HFFc6 (cell line): ENCODE measurements at regions not wholly inside any gene's neighbourhood (a gene's known extent, or its start where the extent isn't known, plus 50 kb on each side); places are given as distances from the start of the nearest gene placed in this dataset.

Source experiments
- DNase-seq: peaks from one replicate; pipeline ENCODE4 v3.0.0-alpha.2; 2018
- H3K27ac Mint-ChIP-seq: 2 replicates; pipeline ENCODE4 v1.8.0; 2020; ENCODE audit warnings: mild to moderate bottlenecking, mixed read lengths
- H3K27me3 Mint-ChIP-seq: 2 replicates; pipeline ENCODE4 v1.8.0; 2021; ENCODE audit warnings: mild to moderate bottlenecking, moderate library complexity, mixed read lengths; ENCODE audit not compliant: insufficient read depth
- H3K36me3 Mint-ChIP-seq: 2 replicates; pipeline ENCODE4 v1.8.0; 2021; ENCODE audit warnings: low read depth, mixed read lengths
- H3K4me1 Mint-ChIP-seq: 2 replicates; pipeline ENCODE4 v1.8.0; 2020; ENCODE audit warnings: low read depth, mixed read lengths
- H3K4me3 Mint-ChIP-seq: 2 replicates; pipeline ENCODE4 v1.8.0; 2020; ENCODE audit warnings: mild to moderate bottlenecking, moderate library complexity, mixed read lengths
- H3K9me3 Mint-ChIP-seq: 2 replicates; pipeline ENCODE4 v1.8.0; 2020; ENCODE audit warnings: mild to moderate bottlenecking, mixed read lengths
- CTCF ChIP-seq: fragments of 200-600 bp; sonication (generic); IDR thresholded peaks from 2 replicates; pipeline ENCODE4 v1.5.0; 2021; ENCODE audit warnings: antibody characterized with exemption, mild to moderate bottlenecking

GRCh38 chr5:68965926-68966325 lies 127.9 kb upstream of the SLC30A5 start:
- DNase-seq = no peak
- Mint-ChIP-seq H3K4me3 (no peak overlapping the region), H3K9me3 (no peaks in the 10 kb centered on the region), H3K27ac (no peak overlapping the region), H3K27me3 (peaks cover 19% of the 10 kb centered on the region), H3K4me1 (peaks cover 11% of the 10 kb centered on the region), H3K36me3 (no peaks in the 10 kb centered on the region)
- no peak for TF ChIP-seq CTCF

GRCh38 chr5:68966596-68966995 lies 127.2 kb upstream of the SLC30A5 start:
- Mint-ChIP-seq H3K4me3 (no peak overlapping the region), H3K27me3 (peaks cover 21% of the 10 kb centered on the region), H3K36me3 (no peaks in the 10 kb centered on the region), H3K27ac (no peak overlapping the region), H3K9me3 (no peaks in the 10 kb centered on the region), H3K4me1 (peaks cover 11% of the 10 kb centered on the region)
- TF ChIP-seq CTCF = no peak
- no peak for DNase-seq

- H3K36me3 Mint-ChIP-seq = no peaks in the 10 kb centered on the region
- H3K4me3 Mint-ChIP-seq = no peak overlapping the region
- H3K27ac Mint-ChIP-seq = no peak overlapping the region
- TF ChIP-seq CTCF = no peak
- H3K4me1 Mint-ChIP-seq = peaks cover under 1% of the 10 kb centered on the region
- no peaks in the 10 kb centered on the region for H3K9me3 Mint-ChIP-seq
- DNase-seq = no peak
- peaks cover 21% of the 10 kb centered on the region for H3K27me3 Mint-ChIP-seq
Observed at GRCh38 chr5:68968429-68968828, 125.4 kb upstream of the SLC30A5 start.

- no peak for DNase-seq
Observed at GRCh38 chr5:68970617-68971016, 123.2 kb upstream of the SLC30A5 start.

GRCh38 chr5:68973696-68974095 lies 120.1 kb upstream of the SLC30A5 start:
- TF ChIP-seq CTCF = no peak
- H3K4me1 Mint-ChIP-seq = no peaks in the 10 kb centered on the region
- no peak overlapping the region for H3K27ac Mint-ChIP-seq
- DNase-seq = no peak
- H3K4me3 Mint-ChIP-seq = no peak overlapping the region
- peaks cover 23% of the 10 kb centered on the region for H3K27me3 Mint-ChIP-seq
- no peaks in the 10 kb centered on the region for H3K36me3 Mint-ChIP-seq
- peaks cover 11% of the 10 kb centered on the region; the same call in 1 of the 2 replicates for H3K9me3 Mint-ChIP-seq

More at GRCh38 chr5:68970617-68971016, 123.2 kb upstream of the SLC30A5 start:
- H3K27ac Mint-ChIP-seq = no peak overlapping the region
- no peaks in the 10 kb centered on the region for H3K36me3 Mint-ChIP-seq
- TF ChIP-seq CTCF = no peak
- peaks cover 2% of the 10 kb centered on the region; the same call in 1 of the 2 replicates for H3K9me3 Mint-ChIP-seq
- H3K27me3 Mint-ChIP-seq = peaks cover 26% of the 10 kb centered on the region
- no peak overlapping the region for H3K4me3 Mint-ChIP-seq
- no peaks in the 10 kb centered on the region for H3K4me1 Mint-ChIP-seq

GRCh38 chr5:68983043-68983442 lies 110.8 kb upstream of the SLC30A5 start:
- H3K27ac Mint-ChIP-seq = no peak overlapping the region
- H3K4me3 Mint-ChIP-seq = no peak overlapping the region
- H3K36me3 Mint-ChIP-seq = no peaks in the 10 kb centered on the region
- DNase-seq = no peak
- peaks cover 3% of the 10 kb centered on the region; the same call in 1 of the 2 replicates for H3K27me3 Mint-ChIP-seq
- H3K9me3 Mint-ChIP-seq = no peaks in the 10 kb centered on the region
- TF ChIP-seq CTCF = no peak
- H3K4me1 Mint-ChIP-seq = no peaks in the 10 kb centered on the region
